HG03378 (cell line): ENCODE measurements at regions not wholly inside any gene's neighbourhood (a gene's known extent, or its start where the extent isn't known, plus 50 kb on each side); places are given as distances from the start of the nearest gene placed in this dataset.
A peak's percentile ranks its signal among the peaks of the same experiment; 100 is the strongest.

Experiments
- ATAC-seq: cut with Tn5 transposase; IDR thresholded peaks from one replicate; pipeline ENCODE4 v1.9.1; 2021; ENCODE audit warnings: mild to moderate bottlenecking, moderate library complexity; ENCODE audit not compliant: unreplicated experiment

DNA sequence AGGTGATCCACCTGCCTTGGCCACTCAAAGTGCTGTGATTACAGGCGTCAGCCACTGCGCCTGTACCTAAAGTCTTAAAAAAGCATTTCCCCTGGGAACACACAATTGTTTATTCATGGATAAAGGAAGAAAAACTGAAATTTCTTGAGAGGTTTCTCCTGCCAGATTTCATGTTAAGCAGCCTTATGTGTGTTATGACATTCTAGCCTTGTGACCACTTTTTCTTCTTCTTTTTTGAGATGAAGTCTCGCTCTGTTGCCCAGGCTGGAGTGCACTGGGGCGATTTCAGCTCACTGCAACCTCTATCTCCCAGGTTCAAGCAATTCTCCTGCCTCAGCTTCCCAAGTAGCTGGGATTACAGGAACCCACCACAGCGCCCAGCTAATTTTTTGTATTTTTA is 57.8 kb upstream of the PLAC8 start:
- ATAC-seq = no peak

DNA sequence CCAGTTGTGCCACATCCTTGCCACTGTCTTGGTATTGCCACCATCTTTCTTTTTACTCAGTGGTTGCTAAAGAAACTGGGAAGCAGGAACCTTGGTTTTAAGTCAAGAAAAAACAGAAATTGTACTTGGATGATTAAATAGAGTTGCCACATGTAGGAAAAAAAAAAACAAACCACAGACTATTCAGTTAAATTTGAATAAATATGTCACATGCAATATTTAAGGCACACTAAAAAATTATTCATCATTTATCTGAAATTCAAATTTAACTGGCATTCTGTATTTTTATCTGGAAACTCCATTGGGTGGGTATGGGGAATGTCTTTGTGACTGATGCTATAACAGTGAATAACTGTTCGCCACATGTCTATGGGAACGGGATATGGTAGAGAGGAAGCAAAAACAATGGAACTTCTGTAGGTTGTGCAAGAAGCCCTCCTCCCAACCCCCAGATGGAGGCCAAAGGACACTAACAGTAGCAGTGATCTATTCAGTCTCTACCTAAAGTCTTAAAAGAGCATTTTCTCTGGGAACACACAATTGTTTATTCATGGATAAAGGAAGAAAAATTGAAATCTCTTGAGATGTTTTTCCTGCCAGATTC is 57.0 kb upstream of the PLAC8 start:
- ATAC-seq = no peak

DNA sequence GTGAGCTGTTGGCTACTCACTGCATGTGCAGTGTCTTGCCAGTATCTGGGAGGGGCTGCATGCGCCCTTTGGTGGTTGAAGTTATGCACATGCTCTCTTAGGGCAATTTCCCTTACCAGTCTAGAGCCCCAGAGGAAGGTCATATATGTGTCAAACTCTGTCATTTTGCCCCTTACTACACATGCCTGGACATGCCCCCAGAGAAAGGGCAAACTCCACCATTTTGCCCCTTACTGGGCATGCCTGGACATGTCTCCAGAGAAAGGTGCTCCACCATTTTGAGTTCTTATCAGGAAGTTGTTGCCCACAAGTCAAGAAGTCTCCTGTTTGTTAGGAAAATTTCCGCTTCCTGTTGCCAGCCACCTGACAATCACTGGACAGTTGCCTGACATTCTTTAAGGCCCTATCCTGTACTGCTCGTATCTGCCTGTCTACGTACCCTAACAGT is 56.4 kb upstream of the PLAC8 start:
- ATAC-seq = peak; percentile 47
